ENCODE measurements at regions not wholly inside any gene's neighbourhood (a gene's known extent, or its start where the extent isn't known, plus 50 kb on each side); places are given as distances from the start of the nearest gene placed in this dataset.

GRCh38 chr20:61189534-61189933, 62.5 kb upstream of the CDH4 start:
- no peak for FAIRE-seq

GRCh38 chr20:61191096-61191495, 61.0 kb upstream of the CDH4 start:
- FAIRE-seq = no peak

GRCh38 chr20:61192337-61192950, 59.6 kb upstream of the CDH4 start:
- FAIRE-seq = no peak

GRCh38 chr20:61193164-61193563, 58.9 kb upstream of the CDH4 start:
- no peak for FAIRE-seq

Measured in G401.6 (cell line).